ENCODE measurements at regions not wholly inside any gene's neighbourhood (a gene's known extent, or its start where the extent isn't known, plus 50 kb on each side); places are given as distances from the start of the nearest gene placed in this dataset.

DNA sequence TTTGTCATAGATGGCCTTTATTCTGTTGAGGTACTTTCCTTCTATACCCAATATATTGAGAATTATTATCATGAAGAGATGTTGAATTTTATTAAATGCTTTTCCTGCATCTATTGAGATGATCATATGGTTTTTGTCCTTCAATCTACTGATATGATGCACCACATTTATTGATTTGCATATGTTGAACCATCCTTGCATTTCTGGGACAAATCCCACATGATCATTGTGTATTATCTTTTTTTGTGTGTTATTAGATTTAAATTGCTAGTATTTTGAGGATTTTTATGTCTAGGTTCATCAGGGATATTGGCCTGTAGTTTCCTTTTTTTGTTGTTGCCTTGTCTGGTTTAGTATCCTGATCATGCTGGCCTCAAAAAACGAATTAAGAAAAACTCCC is 124.5 kb upstream of the CES5A start:
- TF ChIP-seq, protein P1, sequence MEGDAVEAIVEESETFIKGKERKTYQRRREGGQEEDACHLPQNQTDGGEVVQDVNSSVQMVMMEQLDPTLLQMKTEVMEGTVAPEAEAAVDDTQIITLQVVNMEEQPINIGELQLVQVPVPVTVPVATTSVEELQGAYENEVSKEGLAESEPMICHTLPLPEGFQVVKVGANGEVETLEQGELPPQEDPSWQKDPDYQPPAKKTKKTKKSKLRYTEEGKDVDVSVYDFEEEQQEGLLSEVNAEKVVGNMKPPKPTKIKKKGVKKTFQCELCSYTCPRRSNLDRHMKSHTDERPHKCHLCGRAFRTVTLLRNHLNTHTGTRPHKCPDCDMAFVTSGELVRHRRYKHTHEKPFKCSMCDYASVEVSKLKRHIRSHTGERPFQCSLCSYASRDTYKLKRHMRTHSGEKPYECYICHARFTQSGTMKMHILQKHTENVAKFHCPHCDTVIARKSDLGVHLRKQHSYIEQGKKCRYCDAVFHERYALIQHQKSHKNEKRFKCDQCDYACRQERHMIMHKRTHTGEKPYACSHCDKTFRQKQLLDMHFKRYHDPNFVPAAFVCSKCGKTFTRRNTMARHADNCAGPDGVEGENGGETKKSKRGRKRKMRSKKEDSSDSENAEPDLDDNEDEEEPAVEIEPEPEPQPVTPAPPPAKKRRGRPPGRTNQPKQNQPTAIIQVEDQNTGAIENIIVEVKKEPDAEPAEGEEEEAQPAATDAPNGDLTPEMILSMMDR (conservative IDR thresholded peaks at IDR 0.05; ENCODE audit: low read depth, low read length), result no peak
- no peak for TF ChIP-seq EZH2phosphoT487 (IDR thresholded peaks at IDR 0.05; ENCODE audit: borderline replicate concordance, low read length)
- no peak for TF ChIP-seq EZH2 (IDR thresholded peaks at IDR 0.05; ENCODE audit: low read length, unreplicated experiment)

Measured in PC-3 (cell line).